ENCODE measurements at regions not wholly inside any gene's neighbourhood (a gene's known extent, or its start where the extent isn't known, plus 50 kb on each side); places are given as distances from the start of the nearest gene placed in this dataset.

- no peaks in the 10 kb centered on the region for H3K27me3 ChIP-seq (ENCODE audit: control insufficient read depth in 3 of 3, insufficient read depth in 3 of 3, low read depth in 1 of 3, low read length in 3 of 3)
- H3K27ac ChIP-seq (replicated peaks; ENCODE audit: low read length), result no peak overlapping the region
- WGBS, 2 donors (ENCODE audit: extremely low coverage in 2 of 2, insufficient read length in 2 of 2, insufficient replicate concordance in 1 of 2), result no CpG with 5 or more reads among the region's 5 CpGs
- no peak overlapping the region for H2AFZ ChIP-seq (ENCODE audit: low read length)
- H2BK12ac ChIP-seq (ENCODE audit: low read length), result no peak overlapping the region
- H3K4me1 ChIP-seq (ENCODE audit: control insufficient read depth in 2 of 2, insufficient read depth in 1 of 2, low read depth in 1 of 2, low read length in 2 of 2), result no peaks in the 10 kb centered on the region
- H3K14ac ChIP-seq (ENCODE audit: low read length), result no peak overlapping the region
- H3K4ac ChIP-seq (ENCODE audit: low read length), result no peak overlapping the region
- no peak overlapping the region for H2BK15ac ChIP-seq (ENCODE audit: low read length)
- H2BK120ac ChIP-seq (ENCODE audit: low read depth, low read length), result no peak overlapping the region
- no peak overlapping the region for H3K4me3 ChIP-seq (ENCODE audit: low read length in 2 of 2)
- H2BK5ac ChIP-seq (ENCODE audit: low read length), result no peak overlapping the region
- no peaks in the 10 kb centered on the region for H3K36me3 ChIP-seq (replicated peaks in 1 of 2; ENCODE audit: control insufficient read depth in 2 of 2, insufficient read depth in 2 of 2, low read length in 2 of 2)
- H3K9me3 ChIP-seq (replicated peaks in 1 of 2; ENCODE audit: control insufficient read depth in 2 of 2, insufficient read depth in 1 of 2, low read depth in 1 of 2, low read length in 2 of 2), result no peaks in the 10 kb centered on the region
- H3K4me2 ChIP-seq (ENCODE audit: insufficient read depth, low read length, poor library complexity, severe bottlenecking), result no peak overlapping the region
- H4K8ac ChIP-seq (ENCODE audit: low read depth, low read length), result no peak overlapping the region
- H3K9ac ChIP-seq (ENCODE audit: low read depth, low read length, poor library complexity), result no peak overlapping the region
- H4K91ac ChIP-seq (ENCODE audit: low read depth, low read length, poor library complexity), result no peak overlapping the region
- no peak for DNase-seq (ENCODE audit: low spot score)
- H3K18ac ChIP-seq (ENCODE audit: low read length), result no peak overlapping the region
- no peaks in the 10 kb centered on the region for H3K79me1 ChIP-seq (ENCODE audit: low read depth, low read length)
- H2AK5ac ChIP-seq (ENCODE audit: low read depth, low read length), result no peak overlapping the region
- H3K23ac ChIP-seq (ENCODE audit: low read depth, low read length, poor library complexity), result no peak overlapping the region
Measured at GRCh38 chr3:89787485-89787884, 680.1 kb downstream of the EPHA3 start.

DNA sequence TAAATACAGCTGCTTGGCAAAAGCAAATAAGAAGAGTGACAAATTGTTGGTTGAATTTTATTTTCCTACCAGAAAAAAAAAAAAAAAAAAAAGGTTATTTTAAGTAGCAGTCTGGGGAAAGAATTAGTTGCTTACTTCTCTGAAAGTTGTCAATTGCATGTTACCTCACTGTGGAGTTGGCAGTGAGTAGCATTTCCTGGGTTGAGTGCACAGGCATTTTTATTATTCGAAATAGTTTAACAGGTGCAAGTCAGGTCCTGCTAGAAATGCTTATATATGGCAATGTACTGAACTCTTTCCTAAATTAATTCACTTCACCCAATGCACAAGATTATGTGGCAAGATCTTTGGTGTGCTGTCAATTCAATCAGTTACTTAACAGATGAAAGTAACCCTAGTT lies 680.6 kb downstream of the EPHA3 start:
- H2AFZ ChIP-seq (ENCODE audit: low read length), result no peak overlapping the region
- H3K4me3 ChIP-seq (ENCODE audit: low read length in 2 of 2), result no peak overlapping the region
- H3K18ac ChIP-seq (ENCODE audit: low read length), result no peak overlapping the region
- H3K14ac ChIP-seq (ENCODE audit: low read length), result no peak overlapping the region
- DNase-seq (ENCODE audit: low spot score), result no peak
- H3K4me2 ChIP-seq (ENCODE audit: insufficient read depth, low read length, poor library complexity, severe bottlenecking), result no peak overlapping the region
- H3K9ac ChIP-seq (ENCODE audit: low read depth, low read length, poor library complexity), result no peak overlapping the region
- H2BK5ac ChIP-seq (ENCODE audit: low read length), result no peak overlapping the region
- H3K27ac ChIP-seq (replicated peaks; ENCODE audit: low read length), result no peak overlapping the region
- H3K4ac ChIP-seq (ENCODE audit: low read length), result no peak overlapping the region
- H4K91ac ChIP-seq (ENCODE audit: low read depth, low read length, poor library complexity), result no peak overlapping the region
- H3K23ac ChIP-seq (ENCODE audit: low read depth, low read length, poor library complexity), result no peak overlapping the region
- H3K36me3 ChIP-seq (replicated peaks in 1 of 2; ENCODE audit: control insufficient read depth in 2 of 2, insufficient read depth in 2 of 2, low read length in 2 of 2), result no peaks in the 10 kb centered on the region
- H2BK120ac ChIP-seq (ENCODE audit: low read depth, low read length), result no peak overlapping the region
- no peak overlapping the region for H4K8ac ChIP-seq (ENCODE audit: low read depth, low read length)
- H2BK12ac ChIP-seq (ENCODE audit: low read length), result no peak overlapping the region
- H3K4me1 ChIP-seq (ENCODE audit: control insufficient read depth in 2 of 2, insufficient read depth in 1 of 2, low read depth in 1 of 2, low read length in 2 of 2), result no peaks in the 10 kb centered on the region
- H3K9me3 ChIP-seq (replicated peaks in 1 of 2; ENCODE audit: control insufficient read depth in 2 of 2, insufficient read depth in 1 of 2, low read depth in 1 of 2, low read length in 2 of 2), result no peaks in the 10 kb centered on the region
- WGBS, 2 donors (ENCODE audit: extremely low coverage in 2 of 2, insufficient read length in 2 of 2, insufficient replicate concordance in 1 of 2), result no CpG with 5 or more reads among the region's 1 CpG
- no peak overlapping the region for H2BK15ac ChIP-seq (ENCODE audit: low read length)
- no peaks in the 10 kb centered on the region for H3K79me1 ChIP-seq (ENCODE audit: low read depth, low read length)
- H2AK5ac ChIP-seq (ENCODE audit: low read depth, low read length), result no peak overlapping the region
- no peaks in the 10 kb centered on the region for H3K27me3 ChIP-seq (ENCODE audit: control insufficient read depth in 3 of 3, insufficient read depth in 3 of 3, low read depth in 1 of 3, low read length in 3 of 3)

GRCh38 chr3:89795506-89795905 lies 688.1 kb downstream of the EPHA3 start:
- H3K4me3 ChIP-seq (ENCODE audit: low read length in 2 of 2), result no peak overlapping the region
- no peak overlapping the region for H2AFZ ChIP-seq (ENCODE audit: low read length)
- no peak overlapping the region for H2BK12ac ChIP-seq (ENCODE audit: low read length)
- H2AK5ac ChIP-seq (ENCODE audit: low read depth, low read length), result no peak overlapping the region
- H2BK120ac ChIP-seq (ENCODE audit: low read depth, low read length), result no peak overlapping the region
- no peak overlapping the region for H4K8ac ChIP-seq (ENCODE audit: low read depth, low read length)
- no peak overlapping the region for H2BK5ac ChIP-seq (ENCODE audit: low read length)
- H2BK15ac ChIP-seq (ENCODE audit: low read length), result no peak overlapping the region
- no peaks in the 10 kb centered on the region for H3K27me3 ChIP-seq (ENCODE audit: control insufficient read depth in 3 of 3, insufficient read depth in 3 of 3, low read depth in 1 of 3, low read length in 3 of 3)
- H3K79me1 ChIP-seq (ENCODE audit: low read depth, low read length), result no peaks in the 10 kb centered on the region
- no CpG with 5 or more reads among the region's 3 CpGs for WGBS, 2 donors (ENCODE audit: extremely low coverage in 2 of 2, insufficient read length in 2 of 2, insufficient replicate concordance in 1 of 2)
- no peak overlapping the region for H4K91ac ChIP-seq (ENCODE audit: low read depth, low read length, poor library complexity)
- no peak overlapping the region for H3K23ac ChIP-seq (ENCODE audit: low read depth, low read length, poor library complexity)
- no peak overlapping the region for H3K27ac ChIP-seq (replicated peaks; ENCODE audit: low read length)
- H3K36me3 ChIP-seq (replicated peaks in 1 of 2; ENCODE audit: control insufficient read depth in 2 of 2, insufficient read depth in 2 of 2, low read length in 2 of 2), result no peaks in the 10 kb centered on the region
- H3K9me3 ChIP-seq (replicated peaks in 1 of 2; ENCODE audit: control insufficient read depth in 2 of 2, insufficient read depth in 1 of 2, low read depth in 1 of 2, low read length in 2 of 2), result no peaks in the 10 kb centered on the region
- H3K14ac ChIP-seq (ENCODE audit: low read length), result no peak overlapping the region
- H3K18ac ChIP-seq (ENCODE audit: low read length), result no peak overlapping the region
- H3K4ac ChIP-seq (ENCODE audit: low read length), result no peak overlapping the region
- no peak overlapping the region for H3K4me2 ChIP-seq (ENCODE audit: insufficient read depth, low read length, poor library complexity, severe bottlenecking)
- H3K9ac ChIP-seq (ENCODE audit: low read depth, low read length, poor library complexity), result no peak overlapping the region
- peaks cover 0 to 2% of the 10 kb centered on the region in 2 donors for H3K4me1 ChIP-seq (ENCODE audit: control insufficient read depth in 2 of 2, insufficient read depth in 1 of 2, low read depth in 1 of 2, low read length in 2 of 2)
- no peak for DNase-seq (ENCODE audit: low spot score)

DNA sequence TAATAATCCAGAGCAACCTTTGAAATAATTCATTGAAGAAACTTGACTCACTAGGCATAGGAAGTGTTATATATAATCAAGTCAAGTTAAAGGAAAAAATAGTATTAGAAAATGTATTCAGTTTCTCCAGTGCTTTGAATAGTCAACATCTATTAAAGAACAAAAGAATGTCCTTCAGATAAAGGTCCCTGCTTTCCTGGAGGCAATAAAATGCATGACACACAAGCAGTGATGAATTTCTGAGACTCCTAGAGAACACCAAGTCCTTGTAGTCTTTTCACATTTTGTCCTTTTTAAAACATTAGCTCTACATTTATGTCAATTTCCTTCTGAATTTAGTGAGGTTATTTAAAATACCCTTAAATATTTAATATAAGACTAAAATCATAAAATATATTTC lies 695.5 kb downstream of the EPHA3 start:
- H3K36me3 ChIP-seq (replicated peaks in 1 of 2; ENCODE audit: control insufficient read depth in 2 of 2, insufficient read depth in 2 of 2, low read length in 2 of 2), result no peaks in the 10 kb centered on the region
- H3K4ac ChIP-seq (ENCODE audit: low read length), result no peak overlapping the region
- H2BK120ac ChIP-seq (ENCODE audit: low read depth, low read length), result no peak overlapping the region
- no peak for DNase-seq (ENCODE audit: low spot score)
- no peak overlapping the region for H2AK5ac ChIP-seq (ENCODE audit: low read depth, low read length)
- no peaks in the 10 kb centered on the region for H3K79me1 ChIP-seq (ENCODE audit: low read depth, low read length)
- no peaks in the 10 kb centered on the region for H3K4me1 ChIP-seq (ENCODE audit: control insufficient read depth in 2 of 2, insufficient read depth in 1 of 2, low read depth in 1 of 2, low read length in 2 of 2)
- H2BK15ac ChIP-seq (ENCODE audit: low read length), result no peak overlapping the region
- no peak overlapping the region for H3K18ac ChIP-seq (ENCODE audit: low read length)
- no peak overlapping the region for H3K4me3 ChIP-seq (ENCODE audit: low read length in 2 of 2)
- no peak overlapping the region for H2BK12ac ChIP-seq (ENCODE audit: low read length)
- no peak overlapping the region for H3K23ac ChIP-seq (ENCODE audit: low read depth, low read length, poor library complexity)
- H4K8ac ChIP-seq (ENCODE audit: low read depth, low read length), result no peak overlapping the region
- no peak overlapping the region for H3K14ac ChIP-seq (ENCODE audit: low read length)
- H2BK5ac ChIP-seq (ENCODE audit: low read length), result no peak overlapping the region
- no peak overlapping the region for H3K4me2 ChIP-seq (ENCODE audit: insufficient read depth, low read length, poor library complexity, severe bottlenecking)
- no peaks in the 10 kb centered on the region for H3K9me3 ChIP-seq (replicated peaks in 1 of 2; ENCODE audit: control insufficient read depth in 2 of 2, insufficient read depth in 1 of 2, low read depth in 1 of 2, low read length in 2 of 2)
- H3K9ac ChIP-seq (ENCODE audit: low read depth, low read length, poor library complexity), result no peak overlapping the region
- no peak overlapping the region for H4K91ac ChIP-seq (ENCODE audit: low read depth, low read length, poor library complexity)
- no peak overlapping the region for H3K27ac ChIP-seq (replicated peaks; ENCODE audit: low read length)
- no peaks in the 10 kb centered on the region for H3K27me3 ChIP-seq (ENCODE audit: control insufficient read depth in 3 of 3, insufficient read depth in 3 of 3, low read depth in 1 of 3, low read length in 3 of 3)
- no peak overlapping the region for H2AFZ ChIP-seq (ENCODE audit: low read length)
